Epithelial cell of proximal tubule (primary cell): ENCODE measurements at regions not wholly inside any gene's neighbourhood (a gene's known extent, or its start where the extent isn't known, plus 50 kb on each side); places are given as distances from the start of the nearest gene placed in this dataset.

ENCODE experiments used
- DNase-seq: peaks from one replicate; pipeline ENCODE4 v3.0.0-alpha.2; 2011; ENCODE audit warnings: low read depth
- H3K4me3 ChIP-seq: 2 replicates; pipeline ENCODE4 v1.5.1; 2011; ENCODE audit warnings: low read depth, mild to moderate bottlenecking, low read length
- TF ChIP-seq, protein P1 (sequence below): conservative IDR thresholded peaks from 2 replicates; pipeline ENCODE4 v1.5.1; 2012; ENCODE audit warnings: low read depth, mild to moderate bottlenecking, low read length

DNA sequence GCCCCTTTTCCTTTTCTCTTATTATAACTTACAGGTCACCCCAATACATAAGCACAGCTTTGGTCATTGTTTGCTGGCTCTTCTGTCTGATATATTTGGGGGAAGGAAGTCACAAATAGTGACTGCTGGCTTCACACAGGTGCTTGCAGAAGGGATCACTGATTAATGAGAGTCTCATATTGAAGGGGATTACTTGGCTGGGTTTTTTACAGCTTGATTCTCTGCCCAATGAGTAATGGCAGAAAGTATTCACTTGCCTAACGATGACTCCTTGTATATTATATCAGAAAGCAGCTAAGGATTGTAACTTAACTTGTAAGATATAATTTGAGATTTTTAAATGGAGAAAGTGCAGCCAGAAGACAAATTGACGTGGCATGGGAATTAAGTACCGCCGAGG, 119.3 kb upstream of the PFN2 start:
- H3K4me3 ChIP-seq: no peak overlapping the region
- no peak for DNase-seq
- TF ChIP-seq, protein P1, sequence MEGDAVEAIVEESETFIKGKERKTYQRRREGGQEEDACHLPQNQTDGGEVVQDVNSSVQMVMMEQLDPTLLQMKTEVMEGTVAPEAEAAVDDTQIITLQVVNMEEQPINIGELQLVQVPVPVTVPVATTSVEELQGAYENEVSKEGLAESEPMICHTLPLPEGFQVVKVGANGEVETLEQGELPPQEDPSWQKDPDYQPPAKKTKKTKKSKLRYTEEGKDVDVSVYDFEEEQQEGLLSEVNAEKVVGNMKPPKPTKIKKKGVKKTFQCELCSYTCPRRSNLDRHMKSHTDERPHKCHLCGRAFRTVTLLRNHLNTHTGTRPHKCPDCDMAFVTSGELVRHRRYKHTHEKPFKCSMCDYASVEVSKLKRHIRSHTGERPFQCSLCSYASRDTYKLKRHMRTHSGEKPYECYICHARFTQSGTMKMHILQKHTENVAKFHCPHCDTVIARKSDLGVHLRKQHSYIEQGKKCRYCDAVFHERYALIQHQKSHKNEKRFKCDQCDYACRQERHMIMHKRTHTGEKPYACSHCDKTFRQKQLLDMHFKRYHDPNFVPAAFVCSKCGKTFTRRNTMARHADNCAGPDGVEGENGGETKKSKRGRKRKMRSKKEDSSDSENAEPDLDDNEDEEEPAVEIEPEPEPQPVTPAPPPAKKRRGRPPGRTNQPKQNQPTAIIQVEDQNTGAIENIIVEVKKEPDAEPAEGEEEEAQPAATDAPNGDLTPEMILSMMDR: no peak

DNA sequence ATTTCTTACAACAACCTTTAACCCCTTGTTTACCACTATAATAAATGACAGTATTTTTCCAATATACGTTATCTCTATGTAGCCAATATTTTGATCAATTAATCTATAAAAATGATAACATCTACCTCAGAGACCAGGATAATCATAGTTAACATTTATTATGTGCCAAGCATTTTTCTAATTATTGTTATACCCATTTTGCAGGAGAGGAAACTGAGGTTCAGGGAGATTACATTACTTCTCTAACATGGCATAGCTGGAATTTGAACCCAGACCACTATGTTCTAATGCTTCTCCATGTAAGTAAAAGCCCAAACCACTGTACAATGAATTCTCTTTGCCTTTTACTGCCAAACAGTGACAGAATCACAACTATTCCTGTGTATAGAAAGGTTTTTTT, 113.4 kb upstream of the PFN2 start:
- no peak overlapping the region for H3K4me3 ChIP-seq
- DNase-seq: no peak
- TF ChIP-seq, protein P1: no peak

DNA sequence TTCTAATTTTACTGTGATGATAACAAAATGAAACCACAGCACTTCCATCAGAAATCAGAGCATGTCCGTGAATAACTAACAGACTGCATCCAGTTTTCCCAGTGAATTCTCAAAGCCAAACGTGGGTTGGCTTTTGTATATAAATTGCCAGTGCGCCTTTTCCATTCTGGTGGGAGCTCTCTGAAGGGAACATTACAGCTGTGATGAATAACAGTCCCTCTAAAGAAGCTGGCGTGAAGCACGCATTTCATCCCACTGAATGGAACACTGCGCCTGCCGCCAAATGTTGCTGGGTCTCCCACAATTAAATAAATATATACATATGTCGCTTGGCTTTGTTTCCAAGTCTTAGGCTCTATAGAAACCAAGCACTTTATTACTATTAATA, 113.0 kb upstream of the PFN2 start:
- TF ChIP-seq, protein P1: no peak
- no peak for DNase-seq
- H3K4me3 ChIP-seq: no peak overlapping the region

DNA sequence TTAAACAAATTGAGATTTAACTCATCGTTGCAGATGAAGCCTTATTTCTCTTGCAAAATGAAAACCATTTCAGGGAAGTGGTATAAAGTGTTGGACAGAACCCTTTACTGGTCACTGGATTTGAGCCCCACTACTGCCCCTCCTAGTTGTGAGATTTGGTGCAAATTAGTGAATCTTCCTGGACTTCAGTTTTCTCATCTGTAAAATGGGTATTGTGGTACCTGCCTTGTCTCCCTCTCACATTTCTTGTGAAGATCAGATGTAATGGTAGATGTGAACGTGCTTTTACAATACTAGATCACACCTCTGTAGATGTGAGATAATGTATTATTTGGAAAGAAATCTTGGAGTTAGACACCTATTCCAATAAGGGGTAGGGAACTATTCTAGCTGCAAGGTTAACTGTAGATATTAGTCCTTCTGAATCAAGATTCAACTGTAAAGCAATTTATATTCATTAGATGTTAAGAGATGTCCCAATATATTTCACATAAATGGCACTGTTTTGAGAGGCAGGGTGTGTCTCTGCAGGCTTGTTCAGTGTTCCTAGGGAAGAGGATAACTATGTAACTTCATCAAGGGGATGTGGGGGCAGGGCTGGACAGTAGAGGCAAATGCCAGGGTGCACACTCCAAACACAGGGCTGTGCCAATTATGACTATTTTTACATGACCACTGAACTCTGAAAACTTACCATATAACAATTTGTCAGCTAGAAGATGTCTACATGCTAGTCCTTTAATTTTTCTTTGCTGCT, 112.4 kb upstream of the PFN2 start:
- DNase-seq: no peak
- H3K4me3 ChIP-seq: no peak overlapping the region
- TF ChIP-seq, protein P1: no peak

DNA sequence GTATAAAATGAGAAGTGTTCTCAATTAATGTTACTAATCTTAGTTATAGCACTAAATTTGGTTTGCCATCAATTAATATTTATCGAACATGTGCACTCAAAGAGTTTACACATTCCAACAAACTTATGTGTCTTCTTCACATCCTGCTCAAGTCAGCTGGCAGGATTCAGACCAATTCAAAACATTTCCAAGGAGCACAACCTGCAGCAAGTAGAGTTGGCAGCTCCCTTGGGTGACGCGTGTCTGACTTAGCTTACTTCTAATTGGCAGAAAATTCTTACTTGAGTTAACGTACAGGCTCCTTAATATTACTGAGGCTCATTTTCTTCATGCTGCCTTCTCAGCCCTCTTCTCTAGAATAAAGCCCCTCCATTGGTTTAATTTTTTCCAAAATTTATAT, 110.4 kb upstream of the PFN2 start:
- TF ChIP-seq, protein P1: no peak
- DNase-seq: no peak
- no peak overlapping the region for H3K4me3 ChIP-seq

DNA sequence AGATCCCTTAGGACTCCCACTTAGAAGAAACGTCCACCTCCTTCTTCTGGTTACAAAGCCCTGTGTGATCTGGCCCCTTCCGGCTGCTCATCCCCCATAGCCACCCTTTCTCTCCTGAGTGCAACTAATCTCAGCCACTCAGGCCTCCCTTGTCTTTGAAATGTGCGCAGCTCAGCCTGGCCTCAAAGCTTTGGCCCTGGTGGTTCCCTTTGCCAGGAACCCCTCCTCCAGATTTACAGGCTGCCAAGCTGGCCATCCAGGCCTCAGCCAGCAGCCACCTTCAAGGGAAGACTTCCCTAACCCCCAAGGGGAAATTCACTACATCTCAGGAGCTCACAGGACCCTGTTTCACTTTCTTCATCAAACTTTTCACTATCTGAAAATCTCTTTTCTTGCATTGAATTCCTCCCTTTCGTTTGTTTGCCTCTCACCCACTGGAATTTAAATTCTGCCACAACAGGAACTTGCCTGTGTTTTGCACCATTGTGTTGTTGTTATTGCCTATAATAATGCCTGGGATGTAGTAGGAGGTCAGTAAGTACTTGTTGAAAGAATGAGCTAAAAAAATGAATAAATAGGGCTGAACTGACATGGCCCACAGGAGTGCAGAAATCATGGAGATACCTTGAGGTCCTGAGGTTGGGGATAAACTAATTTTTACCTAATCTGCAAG, 109.5 kb upstream of the PFN2 start:
- TF ChIP-seq, protein P1: no peak
- no peak overlapping the region for H3K4me3 ChIP-seq
- no peak for DNase-seq
